ENCODE measurements at regions not wholly inside any gene's neighbourhood (a gene's known extent, or its start where the extent isn't known, plus 50 kb on each side); places are given as distances from the start of the nearest gene placed in this dataset.

DNA sequence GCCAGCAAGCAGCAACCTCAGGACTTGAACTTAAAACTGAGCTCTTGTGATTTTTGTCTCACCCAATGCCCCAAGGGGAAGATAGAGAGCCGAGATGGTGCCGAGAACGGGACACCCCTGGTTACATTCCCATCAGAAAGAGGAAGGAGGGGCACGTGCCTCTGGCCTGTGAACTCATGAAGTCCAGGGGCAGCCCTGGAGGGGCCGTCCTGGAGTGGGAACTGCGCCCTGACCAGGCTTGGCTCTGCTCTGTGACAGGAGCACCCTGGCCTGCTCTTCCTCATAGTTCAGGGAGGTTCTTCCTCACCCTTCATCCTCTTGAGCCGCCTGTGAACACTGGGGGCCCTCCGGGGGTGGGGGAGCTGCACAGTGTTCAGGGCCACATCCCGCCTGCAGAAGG, 130.3 kb upstream of the FOXF1 start:
- DNase-seq (ENCODE audit: low spot score) (no peak), ATAC-seq (ENCODE audit: insufficient number of reproducible peaks, low FRiP score, low read depth) (no peak)
- no peak for TF ChIP-seq CTCF (IDR thresholded peaks at IDR 0.05)
- H3K27me3 ChIP-seq (replicated peaks; ENCODE audit: insufficient read depth) = no peaks in the 10 kb centered on the region
- H3K9me3 ChIP-seq = no peaks in the 10 kb centered on the region
- H3K4me3 ChIP-seq = no peak overlapping the region
- H3K4me1 ChIP-seq (ENCODE audit: control insufficient read depth in 1 of 2, low read depth in 2 of 2) = no peaks in the 10 kb centered on the region
- H3K36me3 ChIP-seq = no peaks in the 10 kb centered on the region
- H3K27ac ChIP-seq = no peak overlapping the region

- Histone ChIP-seq H3K4me3 (no peak overlapping the region), H3K27ac (no peak overlapping the region), H3K4me1 (ENCODE audit: control insufficient read depth in 1 of 2, low read depth in 2 of 2) (no peaks in the 10 kb centered on the region), H3K36me3 (no peaks in the 10 kb centered on the region), H3K9me3 (no peaks in the 10 kb centered on the region), H3K27me3 (replicated peaks; ENCODE audit: insufficient read depth) (no peaks in the 10 kb centered on the region)
- ATAC-seq (ENCODE audit: insufficient number of reproducible peaks, low FRiP score, low read depth) (no peak), DNase-seq (ENCODE audit: low spot score) (no peak)
- TF ChIP-seq CTCF (IDR thresholded peaks at IDR 0.05) = no peak
Measured at GRCh38 chr16:86381491-86381890, 128.8 kb upstream of the FOXF1 start.

DNA sequence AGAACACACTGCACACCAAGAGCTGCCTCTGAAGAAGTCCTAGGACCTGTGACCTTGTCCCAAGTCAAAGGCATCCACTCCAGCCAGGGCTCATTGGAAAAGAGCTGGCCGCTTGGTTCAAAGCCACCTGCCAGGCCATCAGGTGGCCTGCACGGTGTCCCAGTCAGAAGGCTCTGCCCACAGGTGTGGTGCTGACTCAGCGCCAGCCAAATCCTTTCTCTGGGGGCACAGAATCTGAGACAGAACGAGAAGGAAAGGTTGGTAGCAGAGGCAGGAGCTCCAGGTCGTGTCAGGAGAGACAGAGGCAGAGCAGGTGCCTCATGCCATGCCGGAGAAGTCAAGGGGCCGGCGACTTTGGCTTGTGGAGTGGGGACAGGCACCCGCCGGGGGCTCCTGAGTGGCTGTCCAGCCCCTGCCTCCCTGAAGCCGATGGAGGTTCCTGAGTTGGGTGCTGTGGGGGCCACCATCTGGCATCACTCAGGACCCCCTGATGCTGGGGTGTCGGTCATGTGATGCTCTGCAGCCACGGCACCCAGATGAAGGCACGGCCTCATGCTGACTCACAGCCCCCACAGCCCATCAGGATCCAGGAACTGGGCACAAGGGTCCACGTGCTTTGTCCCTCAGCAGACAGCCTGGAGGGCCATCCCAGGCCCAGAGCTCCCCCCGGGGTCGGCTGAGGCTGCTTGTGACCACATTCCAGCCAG, 128.1 kb upstream of the FOXF1 start:
- Histone ChIP-seq H3K36me3 (no peaks in the 10 kb centered on the region), H3K9me3 (no peaks in the 10 kb centered on the region), H3K27ac (no peak overlapping the region), H3K4me3 (no peak overlapping the region), H3K4me1 (ENCODE audit: control insufficient read depth in 1 of 2, low read depth in 2 of 2) (no peaks in the 10 kb centered on the region), H3K27me3 (replicated peaks; ENCODE audit: insufficient read depth) (no peaks in the 10 kb centered on the region)
- no peak for TF ChIP-seq CTCF (IDR thresholded peaks at IDR 0.05)
- DNase-seq (ENCODE audit: low spot score) (no peak), ATAC-seq (ENCODE audit: insufficient number of reproducible peaks, low FRiP score, low read depth) (no peak)

DNA sequence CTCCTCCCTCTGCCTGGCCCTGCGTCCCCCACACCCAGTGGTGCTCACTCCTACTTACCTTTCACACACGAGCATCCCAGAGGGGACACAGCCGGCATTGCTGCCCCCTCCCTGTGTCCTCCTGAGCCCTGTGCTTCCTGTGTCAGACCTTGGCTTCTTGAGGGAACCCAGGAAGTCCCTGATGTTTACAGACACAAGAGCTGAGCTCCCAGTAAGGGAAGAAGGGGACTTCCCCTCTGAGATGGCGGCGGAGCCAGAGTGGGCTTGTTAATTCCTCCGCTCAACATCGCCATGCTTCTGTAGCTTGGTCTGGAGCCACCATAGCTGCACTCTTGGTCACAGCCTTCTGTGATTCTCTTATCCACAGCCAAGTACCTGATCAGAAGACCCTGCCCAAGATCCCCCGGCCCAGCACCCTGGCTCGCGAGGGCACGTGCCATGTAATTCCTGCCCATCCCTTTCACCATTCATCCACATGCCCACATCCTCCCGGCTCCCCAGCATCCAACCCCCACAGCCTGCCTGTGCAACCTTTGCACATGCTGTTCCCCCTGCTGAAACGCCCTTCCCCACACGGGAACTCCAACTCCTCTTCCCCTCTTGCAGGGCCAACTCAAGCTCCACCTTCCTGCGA, 127.4 kb upstream of the FOXF1 start:
- TF ChIP-seq CTCF (IDR thresholded peaks at IDR 0.05) = no peak
- H3K27me3 ChIP-seq (replicated peaks; ENCODE audit: insufficient read depth) = no peaks in the 10 kb centered on the region
- no peak overlapping the region for H3K27ac ChIP-seq
- no peaks in the 10 kb centered on the region for H3K4me1 ChIP-seq (ENCODE audit: control insufficient read depth in 1 of 2, low read depth in 2 of 2)
- no peaks in the 10 kb centered on the region for H3K9me3 ChIP-seq
- no peak overlapping the region for H3K4me3 ChIP-seq
- H3K36me3 ChIP-seq = no peaks in the 10 kb centered on the region
- no peak for DNase-seq (ENCODE audit: low spot score)
- ATAC-seq (ENCODE audit: insufficient number of reproducible peaks, low FRiP score, low read depth) = no peak

- Histone ChIP-seq H3K4me3 (no peak overlapping the region), H3K4me1 (ENCODE audit: control insufficient read depth in 1 of 2, low read depth in 2 of 2) (no peaks in the 10 kb centered on the region), H3K36me3 (no peaks in the 10 kb centered on the region), H3K27me3 (replicated peaks; ENCODE audit: insufficient read depth) (no peaks in the 10 kb centered on the region), H3K9me3 (no peaks in the 10 kb centered on the region), H3K27ac (no peak overlapping the region)
- ATAC-seq (ENCODE audit: insufficient number of reproducible peaks, low FRiP score, low read depth) = no peak
- no peak for TF ChIP-seq CTCF (IDR thresholded peaks at IDR 0.05)
- no peak for DNase-seq (ENCODE audit: low spot score)
Measured at GRCh38 chr16:86383488-86384262, 126.7 kb upstream of the FOXF1 start.
